Hepatocyte (in vitro differentiated cells): ENCODE measurements at regions not wholly inside any gene's neighbourhood (a gene's known extent, or its start where the extent isn't known, plus 50 kb on each side); places are given as distances from the start of the nearest gene placed in this dataset.

ENCODE experiments used
- DNase-seq: peaks from one replicate; pipeline ENCODE4 v3.0.0-alpha.2; 2016; ENCODE audit warnings: low spot score
- H2AFZ ChIP-seq: fragments of 200-600 bp; sonication (generic); 2 replicates; pipeline ENCODE4 v1.6.0; 2016; ENCODE audit warnings: antibody characterized with exemption, mild to moderate bottlenecking
- H3K27ac ChIP-seq: fragments of 200-600 bp; sonication (generic); 2 replicates; pipeline ENCODE4 v1.5.1; 2016; ENCODE audit warnings: mild to moderate bottlenecking
- H3K27me3 ChIP-seq: fragments of 200-600 bp; sonication (generic); 2 replicates; pipeline ENCODE4 v1.6.1; 2016
- H3K36me3 ChIP-seq: fragments of 200-600 bp; sonication (generic); replicated peaks from 2 replicates; pipeline ENCODE4 v1.5.1; 2016; ENCODE audit warnings: low read depth; ENCODE audit not compliant: insufficient read depth
- H3K4me1 ChIP-seq: fragments of 200-600 bp; sonication (generic); 2 replicates; pipeline ENCODE4 v1.5.1; 2016; ENCODE audit warnings: mild to moderate bottlenecking, moderate library complexity; ENCODE audit not compliant: insufficient read depth
- H3K4me2 ChIP-seq: fragments of 200-600 bp; sonication (generic); 2 replicates; pipeline ENCODE4 v1.6.0; 2016
- H3K4me3 ChIP-seq: fragments of 200-600 bp; sonication (generic); 2 replicates; pipeline ENCODE4 v1.5.1; 2016; ENCODE audit warnings: mild to moderate bottlenecking
- H3K79me2 ChIP-seq: fragments of 200-600 bp; sonication (generic); 2 replicates; pipeline ENCODE4 v1.6.0; 2017; ENCODE audit warnings: mild to moderate bottlenecking
- H3K9me2 ChIP-seq: fragments of 200-600 bp; sonication (generic); replicated peaks from 2 replicates; pipeline ENCODE4 v1.6.0; 2017; ENCODE audit warnings: mild to moderate bottlenecking; ENCODE audit not compliant: insufficient read depth
- H3K9me3 ChIP-seq: fragments of 200-600 bp; sonication (generic); 2 replicates; pipeline ENCODE4 v1.5.1; 2016; ENCODE audit warnings: low read depth, mild to moderate bottlenecking
- H4K20me1 ChIP-seq: fragments of 200-600 bp; sonication (generic); 2 replicates; pipeline ENCODE4 v1.6.0; 2016; ENCODE audit warnings: mild to moderate bottlenecking; ENCODE audit not compliant: insufficient read depth, poor library complexity, severe bottlenecking
- EZH2 ChIP-seq: fragments of 200-600 bp; sonication (generic); IDR thresholded peaks from 2 replicates; pipeline ENCODE4 v1.6.1; 2016; ENCODE audit warnings: antibody characterized with exemption, mild to moderate bottlenecking, borderline replicate concordance
- EZH2phosphoT487 ChIP-seq: fragments of 200-600 bp; sonication (generic); IDR thresholded peaks from one replicate; pipeline ENCODE4 v1.6.1; 2018; ENCODE audit warnings: antibody characterized with exemption, mild to moderate bottlenecking, low read depth, moderate library complexity; ENCODE audit not compliant: unreplicated experiment, severe bottlenecking
- WGBS: methylation state at CpG from one replicate; pipeline ENCODE4 v1.1.6; 2016; ENCODE audit warnings: low lambda C conversion rate; ENCODE audit errors: missing lambda C conversion rate; 5-methylcytosine and 5-hydroxymethylcytosine counted together
- TF ChIP-seq, protein P1 (sequence below): fragments of 200-600 bp; sonication (generic); IDR thresholded peaks from 2 replicates; pipeline ENCODE4 v1.5.1; 2016; ENCODE audit warnings: antibody characterized with exemption, mild to moderate bottlenecking; ENCODE audit not compliant: poor library complexity

DNA sequence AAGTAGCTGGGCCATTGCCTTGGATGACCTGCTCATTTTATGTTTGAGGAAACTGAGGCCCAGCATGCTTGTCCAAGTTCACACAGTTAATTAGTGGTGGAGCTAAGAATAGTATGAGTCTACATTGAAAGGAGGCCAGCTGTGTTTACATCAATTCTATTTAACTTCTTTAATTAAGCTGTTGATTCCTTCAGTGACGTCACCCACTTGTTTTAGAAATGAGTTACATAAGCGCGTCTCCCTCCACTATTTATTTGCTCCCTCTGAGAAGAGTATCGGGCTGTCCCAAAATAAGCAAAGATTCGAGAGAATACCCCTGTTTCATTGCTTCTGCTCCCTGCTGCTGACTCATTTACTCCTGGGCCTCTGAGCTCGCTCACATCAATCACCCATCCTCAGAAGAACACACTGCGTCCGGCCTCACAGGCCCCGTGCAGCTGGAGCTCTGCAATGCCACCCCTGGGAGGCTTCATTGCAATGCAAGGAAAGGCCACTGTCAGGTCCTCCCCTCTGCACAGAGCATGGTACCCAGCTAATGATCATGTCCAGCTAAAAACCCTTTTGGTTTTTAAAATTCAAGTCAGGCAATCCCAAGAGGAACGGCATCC, 74.8 kb upstream of the BMP2 start:
- Histone ChIP-seq H3K27me3 (no peaks in the 10 kb centered on the region), H3K36me3 (no peaks in the 10 kb centered on the region), H3K9me3 (no peaks in the 10 kb centered on the region), H3K79me2 (no peaks in the 10 kb centered on the region), H3K4me2 (no peak overlapping the region), H3K4me1 (peaks cover 31% of the 10 kb centered on the region), H3K9me2 (no peaks in the 10 kb centered on the region), H3K4me3 (no peak overlapping the region), H3K27ac (peak overlapping the region; percentile 89), H4K20me1 (no peaks in the 10 kb centered on the region), H2AFZ (no peak overlapping the region)
- WGBS, result 66% methylated on average over 10 of the region's 10 CpGs
- DNase-seq, result peak; percentile 58
- no peak for TF ChIP-seq EZH2

DNA sequence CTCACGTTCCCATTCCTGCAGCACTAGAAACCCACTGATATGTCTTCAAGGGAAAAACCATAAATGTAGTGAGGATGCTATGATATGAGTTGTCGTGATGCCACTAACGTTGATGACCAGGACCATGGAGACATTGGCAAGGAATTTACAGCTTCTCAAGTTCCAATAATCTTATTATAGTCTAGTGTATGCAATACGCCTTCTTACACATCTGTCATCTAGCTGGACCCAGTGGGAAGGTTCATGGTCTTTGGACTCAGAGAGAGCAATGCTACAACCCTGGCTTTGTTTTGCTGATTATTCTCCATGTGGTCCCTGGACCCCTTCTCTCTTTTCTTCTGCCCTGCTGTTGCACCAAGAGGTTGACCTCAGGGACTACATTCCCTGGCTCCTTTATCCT, 76.0 kb upstream of the BMP2 start:
- Histone ChIP-seq H3K4me1 (peaks cover 26% of the 10 kb centered on the region), H3K27ac (peak overlapping the region; percentile 89), H4K20me1 (no peaks in the 10 kb centered on the region), H3K36me3 (no peaks in the 10 kb centered on the region), H3K9me2 (no peaks in the 10 kb centered on the region), H3K4me3 (no peak overlapping the region), H3K9me3 (no peaks in the 10 kb centered on the region), H3K4me2 (peak overlapping the region; percentile 11), H3K79me2 (no peaks in the 10 kb centered on the region), H3K27me3 (no peaks in the 10 kb centered on the region), H2AFZ (no peak overlapping the region)
- DNase-seq, result no peak
- 66% methylated on average over 4 of the region's 4 CpGs for WGBS
- TF ChIP-seq EZH2phosphoT487, result no peak
- TF ChIP-seq, protein P1, sequence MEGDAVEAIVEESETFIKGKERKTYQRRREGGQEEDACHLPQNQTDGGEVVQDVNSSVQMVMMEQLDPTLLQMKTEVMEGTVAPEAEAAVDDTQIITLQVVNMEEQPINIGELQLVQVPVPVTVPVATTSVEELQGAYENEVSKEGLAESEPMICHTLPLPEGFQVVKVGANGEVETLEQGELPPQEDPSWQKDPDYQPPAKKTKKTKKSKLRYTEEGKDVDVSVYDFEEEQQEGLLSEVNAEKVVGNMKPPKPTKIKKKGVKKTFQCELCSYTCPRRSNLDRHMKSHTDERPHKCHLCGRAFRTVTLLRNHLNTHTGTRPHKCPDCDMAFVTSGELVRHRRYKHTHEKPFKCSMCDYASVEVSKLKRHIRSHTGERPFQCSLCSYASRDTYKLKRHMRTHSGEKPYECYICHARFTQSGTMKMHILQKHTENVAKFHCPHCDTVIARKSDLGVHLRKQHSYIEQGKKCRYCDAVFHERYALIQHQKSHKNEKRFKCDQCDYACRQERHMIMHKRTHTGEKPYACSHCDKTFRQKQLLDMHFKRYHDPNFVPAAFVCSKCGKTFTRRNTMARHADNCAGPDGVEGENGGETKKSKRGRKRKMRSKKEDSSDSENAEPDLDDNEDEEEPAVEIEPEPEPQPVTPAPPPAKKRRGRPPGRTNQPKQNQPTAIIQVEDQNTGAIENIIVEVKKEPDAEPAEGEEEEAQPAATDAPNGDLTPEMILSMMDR, result no peak
- TF ChIP-seq EZH2, result no peak

DNA sequence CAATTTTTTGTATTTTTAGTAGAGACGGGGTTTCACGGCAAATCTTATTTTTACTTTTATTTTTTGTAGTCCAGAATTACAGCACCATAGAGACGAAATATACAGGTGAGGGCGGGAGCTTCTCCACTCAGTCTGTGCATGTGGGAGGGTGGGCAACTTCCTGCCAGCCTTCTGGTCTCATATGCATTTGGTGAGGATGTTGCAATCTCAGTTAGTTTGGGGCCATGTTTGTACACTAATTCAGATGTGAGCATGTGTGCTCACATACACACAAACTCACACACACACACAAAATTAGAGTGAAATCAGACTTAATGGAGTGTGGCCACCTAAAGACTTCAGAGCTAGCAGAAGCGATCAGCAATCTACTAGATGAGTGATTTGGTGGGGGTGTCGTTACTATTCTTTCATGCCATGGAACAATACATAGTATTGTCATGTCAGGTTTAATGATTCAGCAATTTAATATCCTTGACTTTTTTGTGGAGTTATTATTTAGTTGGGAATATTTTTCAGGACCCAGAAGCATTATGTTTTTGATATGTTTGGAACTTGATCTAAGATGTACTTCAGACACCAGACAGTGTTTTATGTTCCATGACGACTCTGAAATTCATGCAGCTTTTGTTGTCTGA, 78.0 kb upstream of the BMP2 start:
- Histone ChIP-seq H3K4me3 (no peak overlapping the region), H3K4me2 (no peak overlapping the region), H3K79me2 (no peaks in the 10 kb centered on the region), H3K9me2 (no peaks in the 10 kb centered on the region), H3K27ac (no peak overlapping the region), H3K27me3 (no peaks in the 10 kb centered on the region), H3K36me3 (no peaks in the 10 kb centered on the region), H3K9me3 (no peaks in the 10 kb centered on the region), H4K20me1 (no peaks in the 10 kb centered on the region), H3K4me1 (peaks cover 26% of the 10 kb centered on the region), H2AFZ (no peak overlapping the region)
- TF ChIP-seq EZH2 (no peak), EZH2phosphoT487 (no peak)
- TF ChIP-seq, protein P1, result no peak
- DNase-seq, result no peak
- 86% methylated on average over 7 of the region's 7 CpGs for WGBS

DNA sequence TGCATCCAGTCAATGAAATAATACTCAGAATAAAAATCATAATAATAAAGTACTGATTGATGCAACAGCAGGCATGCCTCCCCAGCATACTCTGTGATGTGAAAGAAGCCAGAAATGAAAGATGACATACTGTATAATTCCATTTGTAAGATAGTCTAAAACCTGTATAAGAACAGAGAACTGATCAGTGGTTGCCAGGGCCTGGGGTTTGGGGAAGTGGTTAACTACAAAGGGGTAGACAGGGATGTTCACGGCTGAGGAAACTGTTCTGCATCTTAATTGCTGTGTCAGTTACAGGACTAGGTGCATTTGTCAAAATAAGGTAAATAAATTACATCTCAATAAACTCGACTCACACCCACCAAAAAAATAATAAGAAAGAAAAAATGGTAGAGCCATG, 81.3 kb upstream of the BMP2 start:
- Histone ChIP-seq H4K20me1 (no peaks in the 10 kb centered on the region), H3K79me2 (no peaks in the 10 kb centered on the region), H3K9me3 (no peaks in the 10 kb centered on the region), H3K4me2 (no peak overlapping the region), H2AFZ (no peak overlapping the region), H3K4me3 (no peak overlapping the region), H3K36me3 (no peaks in the 10 kb centered on the region), H3K4me1 (no peaks in the 10 kb centered on the region), H3K9me2 (no peaks in the 10 kb centered on the region), H3K27me3 (no peaks in the 10 kb centered on the region), H3K27ac (peak overlapping the region; percentile 59)
- WGBS, result 87% methylated on average over 2 of the region's 2 CpGs
- no peak for TF ChIP-seq EZH2
- no peak for DNase-seq
